Uterus (tissue), 2 donors: ENCODE measurements at regions not wholly inside any gene's neighbourhood (a gene's known extent, or its start where the extent isn't known, plus 50 kb on each side); places are given as distances from the start of the nearest gene placed in this dataset.

Experiments
- POLR2A ChIP-seq, 2 donors: fragments of 450-650 bp; IDR thresholded peaks; one replicate each; pipeline ENCODE4 v1.6.1; 2016; ENCODE audit warnings: antibody characterized with exemption in 2 of 2, mild to moderate bottlenecking in 1 of 2, moderate library complexity in 1 of 2
- TF ChIP-seq, protein P1 (sequence below), 4 experiments: fragments of 200-600 bp in 2 of 4; fragments of 450-650 bp in 2 of 4; sonication (generic) in 2 of 4; IDR thresholded peaks; one replicate each; pipeline ENCODE4 v1.5.1; 2016 to 2019; ENCODE audit warnings: antibody characterized with exemption in 4 of 4, mild to moderate bottlenecking in 2 of 4, moderate library complexity in 1 of 4

DNA sequence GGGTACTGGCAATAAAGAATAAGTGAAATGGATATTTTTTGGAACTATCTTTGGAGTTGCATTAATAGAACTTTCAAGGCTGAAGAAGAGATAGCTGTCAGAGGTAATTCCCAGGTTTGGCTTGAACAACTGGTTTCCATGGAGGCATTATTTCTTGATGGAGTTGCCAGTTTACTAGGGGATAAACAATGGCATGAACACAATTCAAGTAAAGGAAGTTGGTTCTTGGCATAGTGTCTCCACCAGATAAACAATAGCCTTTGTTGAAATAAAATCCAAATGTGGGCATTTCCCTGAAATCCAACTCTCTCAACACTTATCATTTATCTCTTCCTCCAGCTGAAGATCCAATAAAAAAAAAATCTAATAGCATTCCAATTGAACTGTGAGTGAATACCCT is 454.9 kb downstream of the C6orf118 start:
- TF ChIP-seq, protein P1, sequence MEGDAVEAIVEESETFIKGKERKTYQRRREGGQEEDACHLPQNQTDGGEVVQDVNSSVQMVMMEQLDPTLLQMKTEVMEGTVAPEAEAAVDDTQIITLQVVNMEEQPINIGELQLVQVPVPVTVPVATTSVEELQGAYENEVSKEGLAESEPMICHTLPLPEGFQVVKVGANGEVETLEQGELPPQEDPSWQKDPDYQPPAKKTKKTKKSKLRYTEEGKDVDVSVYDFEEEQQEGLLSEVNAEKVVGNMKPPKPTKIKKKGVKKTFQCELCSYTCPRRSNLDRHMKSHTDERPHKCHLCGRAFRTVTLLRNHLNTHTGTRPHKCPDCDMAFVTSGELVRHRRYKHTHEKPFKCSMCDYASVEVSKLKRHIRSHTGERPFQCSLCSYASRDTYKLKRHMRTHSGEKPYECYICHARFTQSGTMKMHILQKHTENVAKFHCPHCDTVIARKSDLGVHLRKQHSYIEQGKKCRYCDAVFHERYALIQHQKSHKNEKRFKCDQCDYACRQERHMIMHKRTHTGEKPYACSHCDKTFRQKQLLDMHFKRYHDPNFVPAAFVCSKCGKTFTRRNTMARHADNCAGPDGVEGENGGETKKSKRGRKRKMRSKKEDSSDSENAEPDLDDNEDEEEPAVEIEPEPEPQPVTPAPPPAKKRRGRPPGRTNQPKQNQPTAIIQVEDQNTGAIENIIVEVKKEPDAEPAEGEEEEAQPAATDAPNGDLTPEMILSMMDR (IDR thresholded peaks at IDR 0.05) = no peak
- no peak for TF ChIP-seq POLR2A (IDR thresholded peaks at IDR 0.05)
